ENCODE measurements at regions not wholly inside any gene's neighbourhood (a gene's known extent, or its start where the extent isn't known, plus 50 kb on each side); places are given as distances from the start of the nearest gene placed in this dataset.
A peak's percentile ranks its signal among the peaks of the same experiment; 100 is the strongest.

GRCh38 chr2:236962816-236963215, 122.9 kb upstream of the COPS8 start:
- Histone ChIP-seq H3K79me2 (ENCODE audit: control insufficient read depth, insufficient read depth, low read length, poor library complexity) (no peaks in the 10 kb centered on the region), H4K12ac (ENCODE audit: low read depth, low read length) (no peak overlapping the region), H2AFZ (ENCODE audit: insufficient read depth, low read length, poor library complexity) (no peak overlapping the region), H3K27me3 (ENCODE audit: insufficient read depth, low read length) (no peaks in the 10 kb centered on the region), H3K4ac (ENCODE audit: low read depth, low read length) (no peak overlapping the region), H2BK120ac (ENCODE audit: insufficient read depth, low read length, poor library complexity) (no peak overlapping the region), H3K27ac (ENCODE audit: low read depth, low read length) (no peak overlapping the region), H3K4me2 (ENCODE audit: low read length) (no peak overlapping the region), H3K18ac (ENCODE audit: low read length) (no peak overlapping the region), H2BK12ac (ENCODE audit: low read length) (no peak overlapping the region), H3K14ac (ENCODE audit: low read length) (no peak overlapping the region), H4K91ac (ENCODE audit: low read depth, low read length) (no peak overlapping the region), H3K9ac (ENCODE audit: low read length) (no peak overlapping the region), H3K23ac (ENCODE audit: low read length) (no peak overlapping the region), H3K4me1 (ENCODE audit: control insufficient read depth in 1 of 2, insufficient read depth in 2 of 2, low read length in 2 of 2) (peaks cover 7 to 8% of the 10 kb centered on the region in 2 experiments), H3K79me1 (ENCODE audit: low read length) (peaks cover 3% of the 10 kb centered on the region), H2AK5ac (ENCODE audit: low read length) (no peak overlapping the region), H3K36me3 (ENCODE audit: control insufficient read depth in 1 of 2, insufficient read depth in 2 of 2, low read length in 2 of 2) (no peaks in the 10 kb centered on the region), H3K4me3 (ENCODE audit: low read depth, low read length) (no peak overlapping the region), H3K9me3 (ENCODE audit: insufficient read depth, low read depth, low read length) (no peaks in the 10 kb centered on the region), H4K8ac (ENCODE audit: low read depth, low read length) (no peak overlapping the region), H2BK5ac (ENCODE audit: low read depth, low read length, poor library complexity) (no peak overlapping the region)
- WGBS (ENCODE audit: extremely low coverage, insufficient coverage, insufficient read length): no CpG with 5 or more reads among the region's 4 CpGs
- DNase-seq: no peak

- H3K79me1 ChIP-seq (ENCODE audit: low read length): peaks cover 5% of the 10 kb centered on the region
- H3K4me2 ChIP-seq (ENCODE audit: low read length): no peak overlapping the region
- H3K18ac ChIP-seq (ENCODE audit: low read length): no peak overlapping the region
- no peak overlapping the region for H2BK12ac ChIP-seq (ENCODE audit: low read length)
- no peak overlapping the region for H4K12ac ChIP-seq (ENCODE audit: low read depth, low read length)
- no peak overlapping the region for H2BK5ac ChIP-seq (ENCODE audit: low read depth, low read length, poor library complexity)
- no peak overlapping the region for H3K9ac ChIP-seq (ENCODE audit: low read length)
- H3K4me1 ChIP-seq (ENCODE audit: control insufficient read depth in 1 of 2, insufficient read depth in 2 of 2, low read length in 2 of 2): peaks cover 8 to 12% of the 10 kb centered on the region in 2 experiments
- no peak for DNase-seq
- H3K14ac ChIP-seq (ENCODE audit: low read length): no peak overlapping the region
- no peak overlapping the region for H2AFZ ChIP-seq (ENCODE audit: insufficient read depth, low read length, poor library complexity)
- no peaks in the 10 kb centered on the region for H3K27me3 ChIP-seq (ENCODE audit: insufficient read depth, low read length)
- WGBS (ENCODE audit: extremely low coverage, insufficient coverage, insufficient read length): no CpG with 5 or more reads among the region's 7 CpGs
- no peak overlapping the region for H3K4me3 ChIP-seq (ENCODE audit: low read depth, low read length)
- no peaks in the 10 kb centered on the region for H3K36me3 ChIP-seq (ENCODE audit: control insufficient read depth in 1 of 2, insufficient read depth in 2 of 2, low read length in 2 of 2)
- H3K79me2 ChIP-seq (ENCODE audit: control insufficient read depth, insufficient read depth, low read length, poor library complexity): no peaks in the 10 kb centered on the region
- H3K23ac ChIP-seq (ENCODE audit: low read length): no peak overlapping the region
- no peak overlapping the region for H2BK120ac ChIP-seq (ENCODE audit: insufficient read depth, low read length, poor library complexity)
- H3K27ac ChIP-seq (ENCODE audit: low read depth, low read length): no peak overlapping the region
- no peaks in the 10 kb centered on the region for H3K9me3 ChIP-seq (ENCODE audit: insufficient read depth, low read depth, low read length)
- peak overlapping the region; percentile 33 for H4K91ac ChIP-seq (ENCODE audit: low read depth, low read length)
- H2AK5ac ChIP-seq (ENCODE audit: low read length): no peak overlapping the region
- H3K4ac ChIP-seq (ENCODE audit: low read depth, low read length): no peak overlapping the region
- H4K8ac ChIP-seq (ENCODE audit: low read depth, low read length): no peak overlapping the region
Observed at GRCh38 chr2:236963631-236964182, 122.0 kb upstream of the COPS8 start.

- no peaks in the 10 kb centered on the region for H3K36me3 ChIP-seq (ENCODE audit: control insufficient read depth in 1 of 2, insufficient read depth in 2 of 2, low read length in 2 of 2)
Observed at GRCh38 chr2:236964291-236964690, 121.4 kb upstream of the COPS8 start.

GRCh38 chr2:236965021-236965840, 120.5 kb upstream of the COPS8 start:
- Histone ChIP-seq H3K36me3 (ENCODE audit: control insufficient read depth in 1 of 2, insufficient read depth in 2 of 2, low read length in 2 of 2) (no peaks in the 10 kb centered on the region), H3K79me2 (ENCODE audit: control insufficient read depth, insufficient read depth, low read length, poor library complexity) (no peaks in the 10 kb centered on the region), H2AFZ (ENCODE audit: insufficient read depth, low read length, poor library complexity) (no peak overlapping the region), H3K9me3 (ENCODE audit: insufficient read depth, low read depth, low read length) (no peaks in the 10 kb centered on the region), H3K14ac (ENCODE audit: low read length) (no peak overlapping the region), H4K12ac (ENCODE audit: low read depth, low read length) (no peak overlapping the region), H3K4me2 (ENCODE audit: low read length) (no peak overlapping the region), H3K9ac (ENCODE audit: low read length) (no peak overlapping the region), H3K27me3 (ENCODE audit: insufficient read depth, low read length) (no peaks in the 10 kb centered on the region), H2BK5ac (ENCODE audit: low read depth, low read length, poor library complexity) (no peak overlapping the region), H3K18ac (ENCODE audit: low read length) (no peak overlapping the region), H2BK120ac (ENCODE audit: insufficient read depth, low read length, poor library complexity) (no peak overlapping the region), H3K4me1 (ENCODE audit: control insufficient read depth in 1 of 2, insufficient read depth in 2 of 2, low read length in 2 of 2) (peaks cover 11 to 17% of the 10 kb centered on the region in 2 experiments), H2BK12ac (ENCODE audit: low read length) (no peak overlapping the region), H3K4me3 (ENCODE audit: low read depth, low read length) (no peak overlapping the region), H3K79me1 (ENCODE audit: low read length) (peaks cover 9% of the 10 kb centered on the region), H3K4ac (ENCODE audit: low read depth, low read length) (no peak overlapping the region), H4K8ac (ENCODE audit: low read depth, low read length) (no peak overlapping the region), H3K23ac (ENCODE audit: low read length) (no peak overlapping the region), H2AK5ac (ENCODE audit: low read length) (no peak overlapping the region), H3K27ac (ENCODE audit: low read depth, low read length) (no peak overlapping the region), H4K91ac (ENCODE audit: low read depth, low read length) (peak overlapping the region; percentile 58)
- DNase-seq: peak; percentile 46 to 65
- no CpG with 5 or more reads among the region's 13 CpGs for WGBS (ENCODE audit: extremely low coverage, insufficient coverage, insufficient read length)

More at GRCh38 chr2:236964291-236964690, 121.4 kb upstream of the COPS8 start:
- Histone ChIP-seq H3K4me2 (ENCODE audit: low read length) (no peak overlapping the region), H3K14ac (ENCODE audit: low read length) (no peak overlapping the region), H2BK12ac (ENCODE audit: low read length) (peak overlapping the region; percentile 16), H3K27ac (ENCODE audit: low read depth, low read length) (no peak overlapping the region), H3K23ac (ENCODE audit: low read length) (no peak overlapping the region), H3K79me1 (ENCODE audit: low read length) (peaks cover 7% of the 10 kb centered on the region), H3K4me1 (ENCODE audit: control insufficient read depth in 1 of 2, insufficient read depth in 2 of 2, low read length in 2 of 2) (peaks cover 9 to 15% of the 10 kb centered on the region in 2 experiments), H3K79me2 (ENCODE audit: control insufficient read depth, insufficient read depth, low read length, poor library complexity) (no peaks in the 10 kb centered on the region), H3K18ac (ENCODE audit: low read length) (no peak overlapping the region), H2AFZ (ENCODE audit: insufficient read depth, low read length, poor library complexity) (no peak overlapping the region), H2BK5ac (ENCODE audit: low read depth, low read length, poor library complexity) (no peak overlapping the region), H2BK120ac (ENCODE audit: insufficient read depth, low read length, poor library complexity) (no peak overlapping the region), H3K9me3 (ENCODE audit: insufficient read depth, low read depth, low read length) (no peaks in the 10 kb centered on the region), H3K4me3 (ENCODE audit: low read depth, low read length) (no peak overlapping the region), H3K9ac (ENCODE audit: low read length) (no peak overlapping the region), H3K27me3 (ENCODE audit: insufficient read depth, low read length) (no peaks in the 10 kb centered on the region), H4K91ac (ENCODE audit: low read depth, low read length) (no peak overlapping the region), H4K8ac (ENCODE audit: low read depth, low read length) (no peak overlapping the region), H4K12ac (ENCODE audit: low read depth, low read length) (no peak overlapping the region), H2AK5ac (ENCODE audit: low read length) (no peak overlapping the region), H3K4ac (ENCODE audit: low read depth, low read length) (no peak overlapping the region)
- DNase-seq: no peak
- no CpG with 5 or more reads among the region's 5 CpGs for WGBS (ENCODE audit: extremely low coverage, insufficient coverage, insufficient read length)
